ENCODE measurements at regions not wholly inside any gene's neighbourhood (a gene's known extent, or its start where the extent isn't known, plus 50 kb on each side); places are given as distances from the start of the nearest gene placed in this dataset.

GRCh38 chr17:15171167-15172047, 93.7 kb downstream of the PMP22 start:
- ATAC-seq (peak; percentile 100), DNase-seq (ENCODE audit: low read depth, low spot score) (peak; percentile 47)
- no TSS peak for BruUV-seq (replicated peaks)
- H3K9me3 ChIP-seq (ENCODE audit: control insufficient read depth in 1 of 2, insufficient read depth in 1 of 2, low read depth in 1 of 2, low read length in 2 of 2), result no peaks in the 10 kb centered on the region
- H2AFZ ChIP-seq (ENCODE audit: low read depth, low read length, poor library complexity, severe bottlenecking), result no peak overlapping the region
- CTCF ChIA-PET, result interaction anchor here (0.7 to 1.3 kb wide), 2 partner anchors 14 to 15 kb away, joined by 3 to 4 read pairs; no protein-coding TSS in a partner anchor
- RAD21 ChIA-PET (ENCODE audit: low non-redundant PET in 1 of 2, low total read pairs in 2 of 2, uncharacterized antibody in 2 of 2, unreplicated experiment in 2 of 2), result no interaction called here
- H3K36me3 ChIP-seq (ENCODE audit: control insufficient read depth in 1 of 2, insufficient read depth in 2 of 2, low read length in 2 of 2), result no peaks in the 10 kb centered on the region
- no peaks in the 10 kb centered on the region for H3K4me1 ChIP-seq (ENCODE audit: control insufficient read depth in 1 of 2, insufficient read depth in 2 of 2, low read length in 2 of 2)
- no peak overlapping the region for H3K9ac ChIP-seq (ENCODE audit: low read length)
- intact Hi-C loops (cut with micrococcal nuclease), result loop anchor here (10.0 kb wide), 1 partner anchor 1577 kb away; no protein-coding TSS in a partner anchor
- no peaks in the 10 kb centered on the region for H4K20me1 ChIP-seq (ENCODE audit: insufficient read depth)
- POLR2A ChIA-PET, result no interaction called here
- no peaks in the 10 kb centered on the region for H3K9me2 ChIP-seq (ENCODE audit: insufficient read depth)
- H3K27ac ChIP-seq (ENCODE audit: low read depth, low read length), result no peak overlapping the region
- TF ChIP-seq RAD21 (IDR thresholded peaks at IDR 0.05; ENCODE audit: low read depth), result peak; percentile 75
- TF ChIP-seq ZBTB33 (IDR thresholded peaks at IDR 0.05; ENCODE audit: extremely low read depth, insufficient replicate concordance, low read length), result no peak
- TF ChIP-seq CEBPB (IDR thresholded peaks at IDR 0.05; ENCODE audit: low read depth), result no peak
- peak; percentile 33 to 91 (median 87); a peak in 5 of 6 replicates for TF ChIP-seq CTCF (IDR thresholded peaks at IDR 0.05 in 2 of 3, conservative IDR thresholded peaks at IDR 0.05 in 1 of 3; ENCODE audit: borderline replicate concordance in 1 of 3, insufficient read depth in 1 of 3, low read depth in 2 of 3, low read length in 2 of 3)
- TF ChIP-seq SP1 (IDR thresholded peaks at IDR 0.05; ENCODE audit: low read depth), result no peak
- no peak overlapping the region for H3K4me3 ChIP-seq (replicated peaks in 1 of 2; ENCODE audit: low read depth in 1 of 2, low read length in 2 of 2)
- H3K27me3 ChIP-seq (ENCODE audit: insufficient read depth, low read length), result peaks cover 8% of the 10 kb centered on the region; the same call in 1 of the 2 replicates
- no peaks in the 10 kb centered on the region for H3K79me2 ChIP-seq (ENCODE audit: insufficient read depth, low read length)
- H3K4me2 ChIP-seq (ENCODE audit: low read length), result no peak overlapping the region
